Kidney (tissue), 13 donors: ENCODE measurements at regions not wholly inside any gene's neighbourhood (a gene's known extent, or its start where the extent isn't known, plus 50 kb on each side); places are given as distances from the start of the nearest gene placed in this dataset.
"Not testable (repeated sequence)": the region's sequence is repeated elsewhere in the genome, so short reads cannot be mapped to it uniquely, and the experiment has no call there.

Experiments
- DNase-seq, 5 donors: peaks; one replicate each; pipeline ENCODE4 v3.0.0-alpha.2; 2013 to 2020
- FAIRE-seq: peaks from 2 replicates; lab custom pipeline; 2012; peaks lifted over from hg19 to GRCh38; lab: Jason Lieb, UNC
- H3K27ac ChIP-seq, 2 donors: one replicate each; pipeline ENCODE4 v1.7.0; 2013; ENCODE audit warnings: low read depth in 2 of 2, low read length in 2 of 2, inconsistent platforms in 1 of 2
- H3K27me3 ChIP-seq: one replicate; pipeline ENCODE4 v1.7.1; 2013; ENCODE audit warnings: low read length, inconsistent platforms; ENCODE audit not compliant: control insufficient read depth, insufficient read depth
- H3K36me3 ChIP-seq, 3 donors: one replicate each; pipeline versions ENCODE4 v1.7.0 to v1.7.1; 2013; ENCODE audit warnings: low read length in 3 of 3, control low read depth in 1 of 3, inconsistent platforms in 1 of 3; ENCODE audit not compliant: insufficient read depth in 3 of 3, control insufficient read depth in 2 of 3
- H3K4me1 ChIP-seq, 3 donors: one replicate each; pipeline versions ENCODE4 v1.7.0 to v1.7.1; 2013; ENCODE audit warnings: low read length in 3 of 3, inconsistent platforms in 1 of 3, low read depth in 1 of 3; ENCODE audit not compliant: control insufficient read depth in 2 of 3, insufficient read depth in 2 of 3
- H3K4me3 ChIP-seq, 3 donors: one replicate each; pipeline versions ENCODE4 v1.7.0 to v1.8.1; 2013; ENCODE audit warnings: low read length in 3 of 3, control low read depth in 1 of 3, inconsistent platforms in 1 of 3
- H3K9ac ChIP-seq, 3 donors: one replicate each; pipeline versions ENCODE4 v1.7.0 to v1.7.1; 2013; ENCODE audit warnings: low read length in 3 of 3, control low read depth in 1 of 3, inconsistent platforms in 1 of 3
- H3K9me3 ChIP-seq, 3 donors: one replicate each; pipeline versions ENCODE4 v1.7.0 to v1.7.1; 2013; ENCODE audit warnings: low read length in 3 of 3, control low read depth in 1 of 3, inconsistent platforms in 1 of 3; ENCODE audit not compliant: control insufficient read depth in 2 of 3, insufficient read depth in 1 of 3
- CTCF ChIP-seq: IDR thresholded peaks from 3 replicates; pipeline ENCODE4 v1.5.1; 2012; ENCODE audit warnings: mild to moderate bottlenecking, moderate library complexity, borderline replicate concordance; ENCODE audit not compliant: insufficient read depth; ENCODE audit errors: extremely low read depth
- intact Hi-C: fragments of 100-400 bp; cut with DNase I; formaldehyde crosslinking; loops from one replicate; pipeline ENCODE4 v1.11.1; 2022
- donor health status: control.
- donor health status: control.
- donor health status: control.
- donor health status: control.
- donor health status: control.
- donor health status: DM: yes; HTN: yes; CAD: no.
- donor health status: Normal renal cell carcinoma (clear cell type).

- Histone ChIP-seq H3K9me3 (peaks cover 0 to 7% (median 0%) of the 10 kb centered on the region in 3 donors), H3K4me1 (no peaks in the 10 kb centered on the region), H3K9ac (no peak overlapping the region), H3K36me3 (no peaks in the 10 kb centered on the region), H3K27me3 (no peaks in the 10 kb centered on the region), H3K4me3 (no peak overlapping the region), H3K27ac (no peak overlapping the region)
- DNase-seq, result no peak
- FAIRE-seq, result no peak
- intact Hi-C loops, result no loop called here
- no peak for TF ChIP-seq CTCF
Measured at GRCh38 chr7:91722831-91723230, 157.7 kb downstream of the MTERF1 start.

- H3K27me3 ChIP-seq, H3K27ac ChIP-seq, H3K9me3 ChIP-seq, intact Hi-C loops, FAIRE-seq, H3K9ac ChIP-seq, H3K36me3 ChIP-seq, DNase-seq, H3K4me3 ChIP-seq, H3K4me1 ChIP-seq: not testable (repeated sequence)
Measured at GRCh38 chr7:91729046-91729445, 151.5 kb downstream of the MTERF1 start.

- no peaks in the 10 kb centered on the region for H3K4me1 ChIP-seq
- FAIRE-seq (no peak), DNase-seq (no peak)
- no peaks in the 10 kb centered on the region for H3K36me3 ChIP-seq
- no peaks in the 10 kb centered on the region for H3K27me3 ChIP-seq
- no peak for TF ChIP-seq CTCF
- no peak overlapping the region for H3K4me3 ChIP-seq
- peaks cover 0 to 12% (median 0%) of the 10 kb centered on the region in 3 donors for H3K9me3 ChIP-seq
- intact Hi-C loops, result no loop called here
- no peak overlapping the region for H3K9ac ChIP-seq
- no peak overlapping the region for H3K27ac ChIP-seq
Measured at GRCh38 chr7:91731976-91732375, 148.5 kb downstream of the MTERF1 start.

GRCh38 chr7:91749418-91749817 lies 131.1 kb downstream of the MTERF1 start:
- FAIRE-seq, result no peak
- intact Hi-C loops, result no loop called here
- DNase-seq, result no peak

More at GRCh38 chr7:91749418-91749817, 131.1 kb downstream of the MTERF1 start:
- H3K27ac ChIP-seq, result no peak overlapping the region
- no peak overlapping the region for H3K4me3 ChIP-seq
- H3K9me3 ChIP-seq, result peaks cover 0 to 3% (median 2%) of the 10 kb centered on the region in 3 donors
- TF ChIP-seq CTCF, result no peak
- H3K36me3 ChIP-seq, result no peaks in the 10 kb centered on the region
- no peaks in the 10 kb centered on the region for H3K4me1 ChIP-seq
- H3K9ac ChIP-seq, result no peak overlapping the region
- no peaks in the 10 kb centered on the region for H3K27me3 ChIP-seq
